ENCODE measurements at regions not wholly inside any gene's neighbourhood (a gene's known extent, or its start where the extent isn't known, plus 50 kb on each side); places are given as distances from the start of the nearest gene placed in this dataset.
"Not testable (repeated sequence)": the region's sequence is repeated elsewhere in the genome, so short reads cannot be mapped to it uniquely, and the experiment has no call there.

GRCh38 chr14:86423214-86423613, 893.3 kb downstream of the FLRT2 start:
- DNase-seq = no peak

GRCh38 chr14:86420131-86420530, 890.2 kb downstream of the FLRT2 start:
- DNase-seq = no peak

- DNase-seq = no peak
Observed at GRCh38 chr14:86414146-86414545, 884.2 kb downstream of the FLRT2 start.

- no peak for DNase-seq
Observed at GRCh38 chr14:86404989-86405649, 875.2 kb downstream of the FLRT2 start.

- no peak for DNase-seq
Observed at GRCh38 chr14:86404425-86404824, 874.5 kb downstream of the FLRT2 start.

GRCh38 chr14:86402545-86402944, 872.6 kb downstream of the FLRT2 start:
- no peak for DNase-seq

- DNase-seq = no peak
Observed at GRCh38 chr14:86391085-86391484, 861.1 kb downstream of the FLRT2 start.

- no peak for DNase-seq
Observed at GRCh38 chr14:86388216-86388615, 858.3 kb downstream of the FLRT2 start.

- DNase-seq = no peak
Observed at GRCh38 chr14:86373886-86374285, 843.9 kb downstream of the FLRT2 start.

GRCh38 chr14:86372402-86372801, 842.5 kb downstream of the FLRT2 start:
- no peak for DNase-seq

GRCh38 chr14:86364634-86365033, 834.7 kb downstream of the FLRT2 start:
- DNase-seq = no peak

GRCh38 chr14:86363576-86363975, 833.6 kb downstream of the FLRT2 start:
- no peak for DNase-seq

- no peak for DNase-seq
Observed at GRCh38 chr14:86363047-86363446, 833.1 kb downstream of the FLRT2 start.

GRCh38 chr14:86357876-86358275, 827.9 kb downstream of the FLRT2 start:
- no peak for DNase-seq

- no peak for DNase-seq
Observed at GRCh38 chr14:86357119-86357518, 827.2 kb downstream of the FLRT2 start.

GRCh38 chr14:86346818-86347384, 817.0 kb downstream of the FLRT2 start:
- no peak for DNase-seq

- DNase-seq = no peak
Observed at GRCh38 chr14:86334355-86334754, 804.4 kb downstream of the FLRT2 start.

- DNase-seq = no peak
Observed at GRCh38 chr14:86333493-86333892, 803.5 kb downstream of the FLRT2 start.

- no peak for DNase-seq
Observed at GRCh38 chr14:86331341-86331740, 801.4 kb downstream of the FLRT2 start.

GRCh38 chr14:86321151-86321550, 791.2 kb downstream of the FLRT2 start:
- no peak for DNase-seq

- DNase-seq = not testable (repeated sequence)
Observed at GRCh38 chr14:86312154-86312665, 782.3 kb downstream of the FLRT2 start.

GRCh38 chr14:86311151-86311550, 781.2 kb downstream of the FLRT2 start:
- no peak for DNase-seq

GRCh38 chr14:86310611-86311010, 780.7 kb downstream of the FLRT2 start:
- DNase-seq = no peak

GRCh38 chr14:86310148-86310547, 780.2 kb downstream of the FLRT2 start:
- no peak for DNase-seq

- no peak for DNase-seq
Observed at GRCh38 chr14:86305058-86305457, 775.1 kb downstream of the FLRT2 start.

Measured in stimulated activated CD8-positive, alpha-beta memory T cell treated with anti-CD3 and anti-CD28 coated beads, Interleukin-4, amount 100 ng/mL, for 48 hours (primary cell).